ENCODE measurements at regions not wholly inside any gene's neighbourhood (a gene's known extent, or its start where the extent isn't known, plus 50 kb on each side); places are given as distances from the start of the nearest gene placed in this dataset.

GRCh38 chr10:114767986-114768821 is 53.4 kb upstream of the FHIP2A start:
- Histone ChIP-seq H3K9me3 (ENCODE audit: low read depth) (no peaks in the 10 kb centered on the region), H3K79me2 (peaks cover 13% of the 10 kb centered on the region), H3K4me2 (peak overlapping the region; percentile 99), H3K27me3 (no peaks in the 10 kb centered on the region), H3K27ac (peak overlapping the region; percentile 59), H4K20me1 (ENCODE audit: insufficient read depth, poor library complexity, severe bottlenecking) (no peaks in the 10 kb centered on the region), H3K4me3 (peak overlapping the region; percentile 79), H3K36me3 (replicated peaks; ENCODE audit: insufficient read depth, low read depth) (no peaks in the 10 kb centered on the region), H3K9me2 (replicated peaks; ENCODE audit: insufficient read depth) (no peaks in the 10 kb centered on the region), H2AFZ (peak overlapping the region; percentile 85), H3K4me1 (ENCODE audit: insufficient read depth) (no peaks in the 10 kb centered on the region)
- peak; percentile 59 for DNase-seq (ENCODE audit: low spot score)
- 5% methylated on average over 22 of the region's 85 CpGs for WGBS (ENCODE audit: low lambda C conversion rate, missing lambda C conversion rate)
- TF ChIP-seq CTCF (IDR thresholded peaks at IDR 0.05; ENCODE audit: poor library complexity) (no peak), EZH2phosphoT487 (IDR thresholded peaks at IDR 0.05; ENCODE audit: low read depth, severe bottlenecking, unreplicated experiment) (no peak), EZH2 (IDR thresholded peaks at IDR 0.05; ENCODE audit: borderline replicate concordance) (no peak)

- TF ChIP-seq EZH2 (IDR thresholded peaks at IDR 0.05; ENCODE audit: borderline replicate concordance) = no peak
- H3K79me2 ChIP-seq = peaks cover 7% of the 10 kb centered on the region
These were observed 51.6 kb upstream of the FHIP2A start for GRCh38 chr10:114770009-114770408.

GRCh38 chr10:114771157-114771556 is 50.4 kb upstream of the FHIP2A start:
- H3K4me2 ChIP-seq = no peak overlapping the region
- WGBS (ENCODE audit: low lambda C conversion rate, missing lambda C conversion rate) = 94% methylated on average over 1 of the region's 1 CpG

More at GRCh38 chr10:114770009-114770408, 51.6 kb upstream of the FHIP2A start:
- Histone ChIP-seq H3K27ac (no peak overlapping the region), H3K4me2 (no peak overlapping the region), H3K36me3 (replicated peaks; ENCODE audit: insufficient read depth, low read depth) (no peaks in the 10 kb centered on the region), H3K9me3 (ENCODE audit: low read depth) (no peaks in the 10 kb centered on the region), H2AFZ (no peak overlapping the region), H3K9me2 (replicated peaks; ENCODE audit: insufficient read depth) (no peaks in the 10 kb centered on the region), H4K20me1 (ENCODE audit: insufficient read depth, poor library complexity, severe bottlenecking) (no peaks in the 10 kb centered on the region), H3K4me1 (ENCODE audit: insufficient read depth) (no peaks in the 10 kb centered on the region), H3K4me3 (no peak overlapping the region), H3K27me3 (no peaks in the 10 kb centered on the region)
- DNase-seq (ENCODE audit: low spot score) = no peak

More at GRCh38 chr10:114771157-114771556, 50.4 kb upstream of the FHIP2A start:
- no peaks in the 10 kb centered on the region for H3K27me3 ChIP-seq
- no peaks in the 10 kb centered on the region for H3K4me1 ChIP-seq (ENCODE audit: insufficient read depth)
- no peaks in the 10 kb centered on the region for H3K36me3 ChIP-seq (replicated peaks; ENCODE audit: insufficient read depth, low read depth)
- no peak overlapping the region for H2AFZ ChIP-seq
- no peaks in the 10 kb centered on the region for H3K9me2 ChIP-seq (replicated peaks; ENCODE audit: insufficient read depth)
- no peaks in the 10 kb centered on the region for H4K20me1 ChIP-seq (ENCODE audit: insufficient read depth, poor library complexity, severe bottlenecking)
- H3K27ac ChIP-seq = no peak overlapping the region
- no peaks in the 10 kb centered on the region for H3K9me3 ChIP-seq (ENCODE audit: low read depth)
- H3K79me2 ChIP-seq = no peaks in the 10 kb centered on the region
- DNase-seq (ENCODE audit: low spot score) = no peak
- TF ChIP-seq EZH2phosphoT487 (IDR thresholded peaks at IDR 0.05; ENCODE audit: low read depth, severe bottlenecking, unreplicated experiment) (no peak), EZH2 (IDR thresholded peaks at IDR 0.05; ENCODE audit: borderline replicate concordance) (no peak), CTCF (IDR thresholded peaks at IDR 0.05; ENCODE audit: poor library complexity) (no peak)
- no peak overlapping the region for H3K4me3 ChIP-seq
